Medulla oblongata (tissue), 1 donor: ENCODE measurements at regions not wholly inside any gene's neighbourhood (a gene's known extent, or its start where the extent isn't known, plus 50 kb on each side); places are given as distances from the start of the nearest gene placed in this dataset.

Experiments used
- DNase-seq: peaks from one replicate; pipeline ENCODE4 v3.0.0-alpha.2; 2015; ENCODE audit errors: extremely low spot score

DNA sequence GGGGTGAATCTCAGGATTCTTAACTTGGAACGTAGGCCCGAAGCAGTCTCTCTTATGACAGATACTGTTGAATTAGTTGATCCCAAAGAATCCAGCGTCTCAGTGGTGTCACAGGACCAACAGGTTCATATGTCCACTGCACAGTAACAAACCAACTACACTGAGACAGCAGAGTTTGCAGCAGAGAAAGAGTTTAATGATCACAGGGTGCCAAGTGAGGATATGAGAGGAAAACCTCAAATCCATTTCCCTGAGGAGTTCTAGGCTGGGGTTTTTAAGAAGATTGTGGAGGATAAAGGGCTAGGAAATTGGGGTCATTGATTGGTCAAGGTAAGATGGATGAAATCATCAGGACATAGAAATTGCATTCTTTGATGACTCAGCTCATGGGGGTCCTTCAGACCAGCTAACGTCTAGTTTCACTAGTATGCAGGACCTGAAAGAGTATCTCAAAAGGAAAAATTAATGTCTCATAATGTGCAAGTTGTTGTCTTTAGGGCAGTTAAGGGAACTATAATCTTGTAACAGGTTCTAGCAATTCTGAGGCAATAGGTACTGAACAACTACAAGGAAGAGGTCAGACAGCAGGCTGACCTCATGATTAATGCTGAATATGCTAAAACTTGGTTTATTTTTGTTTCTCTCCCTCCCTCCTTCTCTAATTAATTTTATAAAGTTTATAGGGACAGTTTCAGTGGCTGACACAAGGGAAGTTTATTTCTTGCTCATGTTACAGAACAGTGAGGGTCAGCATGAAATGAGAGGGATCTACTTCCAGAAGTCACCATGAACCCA, 310.9 kb upstream of the NEBL start:
- no peak for DNase-seq

DNA sequence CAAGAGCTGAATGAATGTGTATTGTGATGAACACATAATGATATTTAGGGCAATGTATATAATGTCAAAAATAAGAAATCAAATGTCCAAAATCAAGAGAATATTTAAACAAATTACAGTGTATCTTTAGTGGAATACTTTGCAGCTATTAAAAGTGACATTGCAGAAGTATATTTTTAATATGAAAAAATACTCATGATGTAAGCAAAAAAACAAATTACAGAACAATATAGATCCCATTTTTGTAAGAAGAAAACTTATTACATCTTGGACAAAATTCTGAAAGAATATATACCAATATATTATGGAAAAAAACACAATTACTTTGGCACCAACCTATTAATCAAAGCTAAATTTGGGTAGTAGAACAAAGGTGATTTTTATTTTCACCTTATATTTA, 308.2 kb upstream of the NEBL start:
- DNase-seq, result no peak

DNA sequence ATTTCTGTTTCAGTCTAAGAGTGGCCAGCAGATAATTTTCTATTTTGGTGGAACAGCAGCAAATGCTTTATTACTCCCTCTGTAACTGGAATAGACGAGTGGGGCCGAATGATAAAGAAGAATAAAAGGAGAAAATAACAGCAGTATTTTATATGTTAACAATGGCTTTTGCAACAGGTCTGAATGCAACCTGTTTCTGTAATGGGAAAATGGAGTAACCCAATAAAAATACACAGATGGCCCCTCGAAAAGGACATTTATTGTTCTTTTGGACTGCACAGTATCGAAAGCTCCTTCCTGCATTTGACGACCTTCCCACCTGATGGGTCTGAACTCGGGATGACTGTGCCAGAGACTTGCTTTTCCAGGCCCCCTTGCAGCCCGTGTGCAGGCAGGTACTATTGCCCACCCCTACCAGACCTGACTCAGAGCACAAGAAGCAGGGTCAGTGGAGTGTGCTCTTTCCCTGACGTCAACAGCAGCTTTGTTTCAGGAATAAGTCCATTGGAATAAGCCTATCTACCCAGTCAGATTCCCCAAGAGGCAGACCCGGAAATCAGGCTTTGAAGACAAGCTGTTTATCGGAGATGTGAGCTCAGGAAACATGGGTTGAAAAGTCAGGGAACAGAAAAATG, 306.5 kb upstream of the NEBL start:
- DNase-seq, result no peak

DNA sequence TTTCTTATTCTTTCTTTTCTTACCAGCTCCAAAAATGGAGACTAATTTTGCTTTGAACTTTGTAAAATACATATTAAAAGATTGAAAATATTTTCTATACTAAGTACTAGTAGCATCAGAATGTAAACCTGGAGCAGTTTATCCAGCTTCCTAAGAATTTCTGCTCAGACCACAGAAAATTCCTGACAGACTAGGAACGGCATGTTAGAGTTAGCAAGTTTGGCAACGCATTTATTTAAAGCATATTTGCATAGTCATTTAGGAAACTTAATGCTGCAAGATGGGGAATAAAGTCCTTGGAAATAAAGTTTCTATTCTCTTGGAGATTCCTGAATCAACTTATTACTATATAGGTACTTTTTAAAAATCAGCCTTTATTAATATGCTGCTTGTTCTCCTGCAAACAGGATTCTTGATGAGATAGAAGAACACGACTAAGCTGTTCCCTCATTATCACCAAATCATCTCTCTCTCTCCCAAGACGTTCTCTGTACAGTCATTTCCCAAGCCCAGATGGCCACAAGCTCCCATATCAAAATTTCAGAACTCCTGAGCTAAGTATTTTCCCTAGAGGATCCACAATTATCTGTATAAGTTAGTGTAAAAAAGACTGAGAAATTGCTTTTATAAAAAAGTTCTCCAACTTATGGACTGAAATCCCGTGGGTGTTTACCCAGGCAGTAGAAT, 305.8 kb upstream of the NEBL start:
- no peak for DNase-seq

DNA sequence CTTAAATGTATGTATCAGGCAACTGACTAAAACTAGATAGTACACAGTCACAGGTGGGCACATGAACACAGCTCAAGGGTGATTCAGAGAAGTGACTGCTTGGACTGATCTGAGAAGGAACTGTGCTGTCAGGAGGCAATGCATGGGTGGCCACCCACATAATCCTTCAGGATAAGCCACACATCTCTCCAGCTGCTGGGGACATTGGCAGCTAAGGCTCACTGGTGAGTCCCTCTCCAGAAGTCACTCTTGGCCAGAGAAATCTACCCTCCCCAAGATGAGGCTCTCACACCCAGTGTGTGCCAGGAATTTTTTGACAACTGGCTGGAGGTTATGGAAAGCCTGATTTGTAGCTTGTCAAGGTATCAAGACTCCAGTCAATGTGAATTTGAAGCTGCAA, 302.4 kb upstream of the NEBL start:
- no peak for DNase-seq

DNA sequence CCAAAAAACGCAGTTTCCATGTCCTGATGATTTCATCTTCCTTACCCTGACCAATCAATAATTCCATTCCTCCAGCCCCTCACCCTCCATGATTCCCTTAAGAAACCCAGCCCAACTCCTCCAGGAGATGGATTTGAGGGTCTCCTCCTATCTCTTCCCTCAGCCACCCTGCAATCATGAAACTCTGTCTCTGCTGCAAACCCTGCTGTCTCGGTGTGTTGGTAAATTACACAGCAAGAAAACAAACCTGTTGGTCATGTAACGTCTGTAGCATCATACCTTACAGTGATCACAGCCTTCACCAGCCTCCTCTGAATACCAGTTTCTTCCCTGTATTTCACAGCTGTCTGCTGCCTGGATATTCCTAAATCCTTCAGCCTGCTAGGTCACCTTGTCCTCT, 300.7 kb upstream of the NEBL start:
- DNase-seq, result no peak

DNA sequence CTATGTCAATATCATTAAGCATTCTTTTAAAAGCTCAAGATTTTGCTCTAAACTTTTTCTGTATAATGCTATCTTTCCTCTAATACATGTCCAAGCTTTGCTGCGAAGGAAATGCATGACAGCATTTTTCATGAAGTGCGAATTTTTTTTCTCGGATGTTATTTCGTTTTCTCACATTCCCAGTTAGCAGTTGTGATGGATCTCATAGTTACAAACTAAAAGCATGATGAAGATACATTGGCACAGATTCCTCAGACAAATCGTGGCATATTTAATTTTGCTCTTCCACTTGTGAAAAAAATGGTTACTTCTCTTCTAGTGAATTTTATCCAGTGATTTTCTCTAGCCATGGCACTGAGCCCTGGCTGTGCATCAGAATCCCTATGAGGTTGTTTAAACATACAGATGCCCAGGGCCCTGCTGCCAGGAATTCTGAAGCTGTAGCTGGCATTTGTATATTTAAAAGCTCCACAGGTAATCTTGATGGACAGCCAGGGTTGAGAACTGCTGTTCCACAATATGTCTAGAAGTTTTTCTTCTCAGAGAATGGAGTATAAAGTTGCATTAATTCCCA, 299.8 kb upstream of the NEBL start:
- no peak for DNase-seq

DNA sequence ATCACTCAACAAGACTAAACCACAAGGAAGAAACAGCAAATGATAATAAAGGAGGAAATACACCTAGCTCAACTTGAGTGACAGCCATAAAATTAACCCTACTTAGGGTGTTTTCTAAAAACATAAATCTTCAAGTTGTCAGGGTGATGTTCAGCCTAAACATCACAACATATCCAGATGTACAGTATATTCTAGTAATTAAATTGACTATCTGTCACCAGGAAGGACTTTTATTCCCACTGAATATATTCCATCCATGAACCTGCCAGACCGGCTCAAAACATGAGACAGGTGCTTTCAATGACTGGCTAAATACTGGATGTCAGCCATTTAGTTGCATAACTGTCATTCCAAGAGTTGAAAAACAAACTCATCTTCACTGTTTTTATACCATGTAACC, 298.1 kb upstream of the NEBL start:
- DNase-seq, result no peak

DNA sequence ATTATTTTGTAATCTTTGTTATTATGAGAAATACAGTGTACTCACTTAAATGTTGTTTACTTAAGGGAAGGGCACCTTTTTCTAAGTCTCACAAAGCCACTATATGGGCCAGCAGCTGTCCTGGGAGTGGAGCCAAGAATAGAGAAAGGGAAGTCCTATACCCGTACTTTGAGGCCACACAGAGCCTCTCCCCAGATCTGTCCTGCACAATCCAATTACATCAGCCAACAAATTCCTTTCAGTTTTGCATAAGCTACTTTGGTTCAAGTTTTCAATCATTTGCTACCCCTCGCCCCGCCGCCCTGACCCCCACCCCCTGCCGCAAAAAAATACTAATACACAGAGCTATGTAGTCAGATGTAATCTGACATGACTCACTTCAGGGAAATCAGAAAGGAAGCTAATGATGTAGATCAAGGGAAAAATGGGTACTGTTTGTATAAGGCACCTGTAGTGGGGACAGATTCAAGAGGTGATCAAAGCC, 297.4 kb upstream of the NEBL start:
- peak; percentile 46 for DNase-seq

DNA sequence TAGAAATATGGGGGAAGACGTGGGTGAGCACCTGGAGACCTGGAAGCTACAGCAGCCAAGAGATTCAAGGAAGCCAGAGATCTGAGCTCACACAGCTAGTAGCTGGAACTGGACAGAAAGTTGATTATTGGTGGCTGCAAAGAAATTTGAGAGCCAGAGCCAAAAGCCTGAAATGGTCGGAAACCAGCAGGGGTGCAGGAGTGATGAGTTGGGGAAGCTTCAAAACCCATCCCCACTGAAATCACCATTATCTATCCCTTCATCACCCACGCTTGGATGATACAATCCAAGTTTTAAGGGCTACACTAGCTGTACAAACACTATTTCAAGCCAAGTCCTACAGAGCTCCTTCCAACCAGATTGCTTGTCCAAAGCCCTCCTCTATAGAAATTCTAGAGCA, 296.1 kb upstream of the NEBL start:
- no peak for DNase-seq

DNA sequence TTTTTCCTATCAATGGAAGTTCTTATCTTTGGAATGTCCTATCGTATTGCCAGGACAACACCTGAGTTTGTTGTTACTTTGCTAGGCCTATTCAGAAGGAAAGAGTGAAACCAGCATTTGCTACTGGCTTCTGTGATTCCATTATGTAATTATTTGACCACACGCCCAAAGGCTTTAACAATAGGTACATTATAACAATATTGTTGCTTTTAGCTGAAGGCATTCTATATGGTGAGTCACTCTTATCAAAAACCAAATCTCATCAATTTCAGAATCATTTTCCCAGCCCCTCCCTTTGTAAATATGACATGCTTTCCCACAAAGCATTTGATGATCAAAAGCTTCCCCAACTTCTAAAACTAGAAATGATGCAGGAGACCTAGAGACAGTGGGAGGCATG, 294.4 kb upstream of the NEBL start:
- no peak for DNase-seq

DNA sequence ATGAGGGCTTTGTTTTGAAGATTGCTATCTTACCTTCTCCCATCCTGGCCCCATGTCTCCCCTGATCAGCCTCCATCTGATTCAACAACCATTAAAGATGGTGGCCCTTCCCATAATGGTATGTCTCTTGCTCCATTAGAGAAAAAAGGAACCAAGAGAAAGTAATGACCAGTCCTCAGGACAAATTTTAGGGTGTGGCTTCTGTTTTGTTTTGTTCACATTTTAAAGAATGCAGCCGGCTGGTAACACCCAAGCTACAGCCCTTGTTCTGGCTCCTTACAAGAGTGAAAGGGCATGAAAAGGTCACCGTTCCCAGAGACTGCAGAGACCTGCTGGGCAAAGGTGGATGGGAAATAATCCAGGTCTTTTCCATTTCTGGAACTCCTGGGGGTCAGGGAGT, 287.9 kb upstream of the NEBL start:
- no peak for DNase-seq

DNA sequence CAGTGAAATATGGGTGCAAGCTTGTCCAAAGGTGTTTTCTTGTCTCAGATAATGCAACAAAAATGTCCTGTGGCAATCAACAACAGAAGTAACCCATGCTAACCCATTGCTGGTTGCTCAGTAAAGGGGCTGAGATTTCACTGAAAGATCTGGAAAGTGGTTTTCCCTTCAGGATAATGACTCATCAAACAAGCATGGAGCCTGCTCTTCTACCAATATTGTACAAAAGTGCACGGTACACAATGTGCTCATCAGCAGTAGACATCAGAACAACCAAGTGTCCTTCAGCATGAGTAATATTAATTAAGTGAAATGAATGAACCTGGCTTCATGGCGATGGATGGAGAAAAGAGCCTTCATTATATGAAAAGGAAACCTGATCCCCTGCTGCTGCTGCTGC, 287.1 kb upstream of the NEBL start:
- no peak for DNase-seq

DNA sequence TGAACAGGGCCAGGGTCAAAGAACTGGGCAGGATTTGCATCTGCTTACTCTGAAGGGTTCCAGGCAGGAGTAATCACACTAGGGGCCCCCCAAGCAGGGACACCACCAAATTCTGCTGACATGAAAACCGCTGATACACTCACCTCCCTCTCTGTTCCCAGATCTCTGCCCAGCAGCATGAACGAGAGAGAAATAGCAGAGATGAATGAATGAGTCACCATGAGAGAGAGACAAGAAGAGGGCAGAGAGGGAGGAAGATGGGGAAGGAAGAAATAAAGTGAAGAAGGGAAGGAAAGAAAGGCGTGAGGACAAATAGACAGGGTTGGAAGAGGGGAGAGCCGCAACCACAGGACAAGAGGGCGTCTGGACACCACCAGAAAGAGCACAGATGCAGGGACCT, 285.9 kb upstream of the NEBL start:
- DNase-seq, result no peak

DNA sequence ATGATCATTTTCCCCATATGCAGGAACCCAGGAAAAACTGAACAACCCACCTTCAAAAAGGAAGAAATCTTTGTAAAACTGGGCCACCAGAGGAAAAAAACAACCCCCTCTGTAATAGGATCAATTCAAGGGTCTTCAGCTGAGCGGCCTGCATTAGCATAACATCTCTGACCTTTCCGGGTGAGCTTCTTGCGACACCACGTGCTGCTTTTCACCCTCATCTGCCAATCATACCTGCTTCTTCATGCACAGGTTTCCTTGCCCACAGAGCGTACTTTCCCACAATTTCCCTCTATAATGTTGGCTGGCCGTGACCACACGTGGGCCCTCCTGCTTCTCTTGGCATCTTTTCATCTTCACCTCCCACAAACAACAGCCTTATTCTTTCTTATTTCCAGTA, 284.3 kb upstream of the NEBL start:
- no peak for DNase-seq

DNA sequence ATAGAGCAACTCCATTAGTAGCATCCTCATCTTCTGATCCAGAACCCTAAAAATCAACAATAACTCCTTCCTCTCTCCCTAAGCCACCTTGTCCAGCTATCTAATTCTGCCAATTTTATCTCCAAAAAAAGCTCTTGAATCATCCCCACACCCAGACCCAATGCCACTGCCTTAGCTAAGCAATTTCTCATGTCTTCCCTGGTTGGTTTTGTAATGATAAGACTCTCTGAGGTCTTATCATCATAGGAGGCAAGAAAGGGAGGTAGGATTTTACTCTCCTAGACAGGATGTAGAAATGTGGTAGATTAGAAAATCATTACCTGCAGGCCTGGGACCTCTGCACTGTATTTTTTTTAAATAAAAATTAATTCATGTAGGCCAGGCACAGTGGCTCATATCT, 283.5 kb upstream of the NEBL start:
- DNase-seq, result no peak

DNA sequence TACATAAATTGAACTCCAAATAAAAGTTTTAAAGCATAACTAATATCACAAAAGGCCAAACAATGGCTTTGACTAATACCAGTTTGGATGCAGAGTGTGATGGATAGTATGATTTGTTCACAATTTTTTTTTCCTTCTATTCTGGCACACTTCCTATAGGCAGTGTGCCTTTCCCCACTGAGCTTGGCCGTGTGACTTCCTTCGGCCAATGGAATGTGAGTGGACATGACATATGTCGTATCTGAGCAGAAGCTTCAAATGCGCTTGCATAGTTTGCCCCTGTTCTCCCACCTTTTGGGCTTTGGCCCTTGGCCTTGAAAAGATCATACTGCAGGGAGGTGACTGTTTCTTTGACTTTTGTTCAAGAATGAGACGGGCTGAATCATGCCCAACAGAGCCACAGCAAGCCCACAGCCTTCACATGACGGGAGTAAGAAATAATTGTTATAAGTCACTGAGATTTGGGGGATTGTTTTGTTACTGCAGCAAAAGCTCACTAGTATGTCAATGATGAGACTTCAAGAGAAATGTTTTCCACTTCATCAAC, 279.9 kb upstream of the NEBL start:
- DNase-seq, result no peak

DNA sequence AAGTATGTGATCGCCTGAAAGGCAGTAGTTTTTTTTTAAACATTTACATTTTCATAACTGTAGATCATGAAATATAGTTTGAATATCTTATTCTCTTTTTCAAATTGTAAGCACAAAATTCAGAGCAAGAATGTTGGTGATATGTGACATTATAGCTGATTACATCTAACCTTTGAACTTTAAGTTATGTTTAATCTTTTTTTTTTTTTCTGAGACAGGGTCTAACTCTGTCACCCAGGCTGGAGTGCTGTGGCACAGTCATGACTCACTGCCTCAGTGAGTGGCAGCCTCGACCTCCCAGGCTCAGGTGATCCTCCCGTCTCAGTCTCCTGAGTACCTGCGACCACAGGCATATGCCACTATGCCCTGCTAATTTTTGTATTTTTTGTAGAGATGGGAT, 278.7 kb upstream of the NEBL start:
- no peak for DNase-seq

DNA sequence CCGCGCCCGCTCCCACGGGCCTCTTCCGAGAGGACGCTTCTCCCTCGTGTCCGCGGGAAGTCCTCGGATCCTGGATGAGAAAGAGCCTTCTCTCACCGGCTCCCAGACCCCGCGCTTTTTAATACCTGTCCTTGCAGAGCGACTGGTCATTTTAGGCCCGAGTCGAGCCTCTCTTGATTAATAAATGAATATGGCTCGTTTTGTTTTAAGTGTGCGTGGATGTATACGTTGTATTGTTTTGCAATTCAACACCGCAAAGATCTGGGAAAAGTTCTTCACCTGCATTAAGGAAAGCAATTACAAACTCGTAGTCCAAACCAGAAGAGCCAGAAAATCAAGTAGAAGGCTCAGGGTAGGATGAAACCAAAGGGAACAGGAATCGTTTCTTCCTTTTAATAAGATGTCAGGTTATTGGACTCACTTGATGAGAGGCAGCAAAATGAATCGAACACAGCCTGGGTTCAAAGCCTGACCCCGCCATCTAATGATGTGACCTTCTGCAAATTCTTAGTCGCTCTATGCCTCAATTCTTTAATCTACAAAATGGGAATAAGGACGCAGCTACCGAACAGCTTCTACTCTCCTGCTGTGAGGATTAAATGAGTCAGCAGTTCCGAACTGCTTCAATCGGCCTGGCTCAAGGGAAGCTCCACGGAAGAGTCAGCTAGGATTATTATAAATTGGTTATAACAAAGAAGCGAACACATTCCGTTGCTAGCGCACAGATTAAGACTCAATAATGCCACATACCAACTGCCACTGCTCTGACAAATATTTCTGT, 277.8 kb upstream of the NEBL start:
- no peak for DNase-seq

DNA sequence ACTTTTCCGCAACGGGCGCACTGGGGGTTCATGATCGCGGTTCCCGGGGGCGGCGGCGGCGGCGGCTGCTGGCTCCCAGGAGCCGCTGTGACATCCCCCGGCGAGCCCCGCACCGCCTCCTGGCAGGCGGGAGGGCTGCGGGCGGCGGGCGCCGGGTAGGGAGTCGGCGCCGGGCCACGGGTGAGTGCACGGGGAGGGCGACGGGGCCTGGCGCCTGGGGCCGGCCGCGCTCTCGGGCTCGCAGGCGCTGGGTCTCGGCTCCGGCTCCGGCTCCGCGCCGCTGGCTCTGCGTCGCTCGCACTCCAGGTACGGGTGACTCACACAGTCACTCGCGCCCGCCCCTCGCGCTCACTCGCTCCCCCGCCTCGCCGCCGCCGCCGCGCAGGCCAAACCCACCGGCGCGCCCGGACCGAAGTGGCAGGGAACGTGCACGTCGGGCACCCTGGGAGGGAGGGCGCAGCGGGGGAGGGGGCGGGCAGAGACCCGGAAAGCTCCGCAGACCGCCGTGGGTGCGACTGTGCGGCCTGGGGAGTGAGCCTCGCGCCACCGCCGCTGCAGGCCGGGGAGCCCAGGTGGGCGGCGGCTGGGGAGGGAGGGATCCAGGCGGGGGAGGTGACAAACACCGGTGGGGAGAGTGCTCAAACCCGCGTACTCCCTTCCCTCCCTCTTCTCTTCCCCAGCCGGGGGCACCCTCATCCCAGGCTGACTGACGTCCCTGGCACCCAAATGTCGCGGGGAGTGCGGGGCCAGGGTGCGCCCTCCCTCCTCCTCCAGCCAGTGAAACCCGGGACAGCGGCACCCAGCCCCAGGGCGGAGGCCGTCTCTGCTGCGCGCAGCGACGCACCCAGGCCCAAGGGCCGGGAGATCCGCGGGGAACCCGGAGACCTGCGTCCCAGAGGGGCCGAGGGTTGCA, 276.9 kb upstream of the NEBL start:
- no peak for DNase-seq
